CD1c-positive myeloid dendritic cell (primary cell): ENCODE measurements at regions not wholly inside any gene's neighbourhood (a gene's known extent, or its start where the extent isn't known, plus 50 kb on each side); places are given as distances from the start of the nearest gene placed in this dataset.
A peak's percentile ranks its signal among the peaks of the same experiment; 100 is the strongest.
"Not testable (repeated sequence)": the region's sequence is repeated elsewhere in the genome, so short reads cannot be mapped to it uniquely, and the experiment has no call there.

Experiments used
- DNase-seq: peaks from one replicate; pipeline ENCODE4 v3.0.0-alpha.2; 2016; ENCODE audit errors: extremely low spot score

DNA sequence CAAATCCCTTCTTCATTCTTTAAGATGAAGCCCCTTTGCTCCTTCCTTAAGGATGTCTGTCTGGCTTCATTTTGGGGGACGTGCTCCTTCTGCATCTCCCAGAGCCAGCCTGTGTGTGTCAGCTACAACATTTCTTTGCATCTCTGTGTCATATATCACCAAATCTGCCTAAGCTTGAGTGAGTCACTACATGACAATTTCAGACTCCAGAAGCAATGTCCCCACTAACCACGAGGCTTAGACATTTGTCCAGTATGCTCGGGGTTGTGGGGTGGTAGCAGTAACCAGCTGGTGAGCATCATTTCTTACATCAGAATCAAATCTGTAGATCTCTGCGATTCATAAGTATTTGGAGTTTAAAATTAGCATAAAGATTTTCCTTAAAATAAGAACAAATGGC lies 54.1 kb upstream of the USP14 start:
- DNase-seq = not testable (repeated sequence)

DNA sequence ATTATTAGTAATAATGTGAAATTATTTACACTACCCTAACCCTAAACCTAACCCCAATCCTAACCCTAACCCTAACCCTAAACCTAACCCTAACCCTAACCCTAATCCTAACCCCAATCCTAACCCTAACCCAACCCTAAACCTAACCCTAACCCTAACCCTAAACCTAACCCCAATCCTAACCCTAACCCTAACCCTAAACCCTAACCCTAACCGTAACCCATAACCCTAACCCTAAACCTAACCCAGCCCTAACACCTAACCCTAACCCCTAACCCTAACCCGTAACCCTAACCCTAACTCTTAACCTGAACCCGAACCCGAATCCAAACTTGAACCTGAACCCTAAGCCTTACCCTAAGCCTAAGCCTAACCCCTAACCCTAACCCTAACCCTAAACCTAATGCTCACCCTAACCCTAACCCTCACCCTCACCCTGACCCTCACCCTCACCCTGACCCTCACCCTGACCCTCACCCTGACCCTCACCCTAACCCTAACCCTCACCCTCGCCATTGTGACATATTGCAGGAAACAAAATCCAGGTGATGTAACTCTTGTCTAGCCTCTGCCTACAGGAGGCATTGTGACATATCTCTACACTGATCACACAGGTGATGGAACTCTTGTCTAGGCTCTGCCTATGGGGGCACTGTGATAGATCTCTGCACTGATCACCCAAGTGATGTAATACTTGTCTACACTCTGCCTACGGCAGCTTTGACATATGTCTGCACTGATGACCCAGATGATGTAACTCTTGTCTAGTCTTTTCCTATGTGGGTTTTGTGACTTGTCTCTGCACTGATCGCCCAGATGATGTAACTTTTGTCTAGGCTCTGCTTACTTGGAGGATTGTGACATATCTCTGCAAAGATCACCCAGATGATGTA lies 53.0 kb upstream of the USP14 start:
- peak; percentile 43 for DNase-seq

DNA sequence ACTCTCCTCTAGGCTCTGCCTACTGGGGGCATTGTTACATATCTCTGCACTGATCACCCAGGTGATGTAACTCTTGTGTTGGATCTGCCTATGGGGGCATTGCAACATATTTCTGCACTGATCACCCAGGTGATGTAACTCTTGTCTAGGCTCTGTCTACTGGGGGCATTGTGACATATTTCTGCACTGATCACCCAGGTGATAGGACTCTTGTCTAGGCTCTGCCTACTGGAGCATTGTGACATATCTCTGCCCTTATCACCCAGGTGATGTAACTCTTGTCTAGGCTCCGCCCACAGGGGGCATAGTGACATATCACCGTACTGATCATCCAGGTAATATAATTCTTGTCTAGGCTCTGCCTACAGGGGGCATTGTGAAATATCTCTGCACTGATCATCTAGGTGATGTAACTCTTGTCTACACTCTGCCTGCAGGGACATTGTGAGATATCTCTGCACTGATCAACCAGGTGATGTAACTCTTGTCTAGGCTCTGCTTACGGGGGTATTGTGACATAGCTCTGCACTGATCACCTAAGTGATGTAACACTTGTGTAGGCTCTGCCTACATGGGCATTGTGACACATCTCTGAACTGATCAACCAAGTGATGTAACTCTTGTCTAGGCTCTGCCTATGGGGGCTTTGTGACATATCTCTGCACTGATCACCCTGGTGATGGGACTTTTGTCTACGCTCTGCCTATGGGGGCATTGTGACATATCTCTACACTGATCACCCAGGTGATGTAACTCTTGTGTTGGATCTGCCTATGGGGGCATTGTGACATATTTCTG lies 52.1 kb upstream of the USP14 start:
- DNase-seq = not testable (repeated sequence)

DNA sequence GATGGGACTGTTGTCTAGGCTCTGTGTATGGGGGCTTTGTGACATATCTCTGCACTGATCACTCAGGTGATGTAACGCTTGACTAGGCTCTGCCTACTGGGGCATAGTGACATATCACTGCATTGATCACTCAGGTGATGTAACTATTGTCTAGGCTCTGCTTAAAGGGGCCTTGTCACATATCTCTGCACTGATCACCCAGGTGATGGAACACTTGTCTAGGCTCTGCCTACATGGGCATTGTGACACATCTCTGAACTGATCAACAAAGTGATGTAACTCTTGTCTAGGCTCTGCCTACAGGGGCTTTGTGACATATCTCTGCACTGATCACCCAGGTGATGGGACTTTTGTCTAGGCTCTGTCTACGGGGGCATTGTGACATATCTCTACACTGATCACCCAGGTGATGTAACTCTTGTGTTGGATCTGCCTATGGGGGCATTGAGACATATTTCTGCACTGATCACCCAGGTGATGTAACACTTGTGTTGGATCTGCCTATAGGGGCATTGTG lies 51.4 kb upstream of the USP14 start:
- DNase-seq = not testable (repeated sequence)

DNA sequence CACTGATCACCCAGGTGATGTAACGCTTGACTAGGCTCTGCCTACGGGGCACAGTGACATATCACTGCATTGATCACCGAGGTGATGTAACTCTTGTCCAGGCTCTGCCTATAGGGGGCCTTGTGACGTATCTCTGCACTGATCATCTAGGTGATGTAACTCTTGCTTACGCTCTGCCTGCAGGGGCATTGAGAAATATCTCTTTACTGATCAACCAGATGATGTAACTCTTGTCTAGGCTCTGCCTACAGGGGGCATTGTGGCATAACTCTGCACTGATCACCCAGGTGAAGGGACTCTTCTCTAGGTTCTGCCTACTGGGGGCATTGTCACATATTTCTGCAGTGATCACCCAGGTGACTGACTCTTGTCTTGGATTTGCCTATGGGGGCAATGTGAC lies 50.9 kb upstream of the USP14 start:
- DNase-seq = peak; percentile 1

DNA sequence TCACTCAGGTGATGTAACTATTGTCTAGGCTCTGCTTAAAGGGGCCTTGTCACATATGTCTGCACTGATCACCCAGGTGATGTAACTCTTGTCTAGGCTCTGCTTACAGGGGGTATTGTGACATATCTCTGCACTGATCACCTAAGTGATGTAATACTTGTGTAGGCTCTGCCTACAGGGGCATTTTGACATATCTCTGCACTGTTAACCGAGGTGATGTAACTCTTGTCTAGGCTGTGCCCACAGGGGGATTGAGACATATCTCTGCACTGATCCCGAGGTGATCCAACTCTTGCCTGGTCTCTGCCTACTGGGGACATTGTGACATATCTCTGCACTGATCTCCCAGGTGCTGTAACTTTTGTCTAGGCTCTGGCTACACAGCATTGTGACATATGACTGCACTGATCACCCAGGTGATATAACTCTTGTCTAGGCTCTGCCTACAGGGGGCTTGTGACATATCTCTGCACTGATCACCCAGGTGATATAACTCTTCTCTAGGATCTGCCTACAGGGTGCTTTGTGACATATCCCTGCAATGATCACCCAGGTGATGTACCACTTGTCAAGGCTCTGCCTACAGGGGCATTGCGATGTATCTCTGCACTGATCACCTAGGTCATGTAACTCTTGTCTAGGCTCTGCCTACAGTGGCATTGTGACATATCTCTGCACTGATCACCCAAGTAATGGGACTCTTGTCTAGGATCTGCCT lies 50.3 kb upstream of the USP14 start:
- DNase-seq = not testable (repeated sequence)
